H9 (cell line): ENCODE measurements at regions not wholly inside any gene's neighbourhood (a gene's known extent, or its start where the extent isn't known, plus 50 kb on each side); places are given as distances from the start of the nearest gene placed in this dataset.

Experiments
- DNase-seq: peaks from one replicate; pipeline ENCODE4 v3.0.0-alpha.2; 2017
- H2AFZ ChIP-seq: one replicate; pipeline ENCODE4 v1.6.1; 2013; ENCODE audit warnings: mild to moderate bottlenecking, low read length, control low read depth, moderate library complexity
- H2AK5ac ChIP-seq: 2 replicates; pipeline ENCODE4 v1.6.1; 2013; ENCODE audit warnings: low read length, control low read depth, mixed read lengths; ENCODE audit not compliant: insufficient read length
- H2BK120ac ChIP-seq: one replicate; pipeline ENCODE4 v1.6.1; 2013; ENCODE audit warnings: low read depth, mild to moderate bottlenecking, low read length, control low read depth, inconsistent platforms; ENCODE audit not compliant: poor library complexity, severe bottlenecking
- H2BK12ac ChIP-seq: 2 replicates; pipeline ENCODE4 v1.6.1; 2013; ENCODE audit warnings: low read length, control low read depth, mixed read lengths, low read depth; ENCODE audit not compliant: insufficient read length
- H2BK15ac ChIP-seq: 2 replicates; pipeline ENCODE4 v1.6.1; 2013; ENCODE audit warnings: low read depth, low read length, control low read depth
- H2BK20ac ChIP-seq: one replicate; pipeline ENCODE4 v1.6.1; 2013; ENCODE audit warnings: low read depth, mild to moderate bottlenecking, low read length, control low read depth, inconsistent platforms; ENCODE audit not compliant: poor library complexity, severe bottlenecking
- H2BK5ac ChIP-seq: 2 replicates; pipeline ENCODE4 v1.6.1; 2013; ENCODE audit warnings: low read length, control low read depth, mixed read lengths; ENCODE audit not compliant: insufficient read length
- H3K14ac ChIP-seq: 2 replicates; pipeline ENCODE4 v1.6.1; 2013; ENCODE audit warnings: low read length, control low read depth; ENCODE audit not compliant: insufficient read depth
- H3K18ac ChIP-seq: 2 replicates; pipeline ENCODE4 v1.6.1; 2013; ENCODE audit warnings: low read depth, mild to moderate bottlenecking, mixed read lengths, low read length, control low read depth; ENCODE audit not compliant: insufficient read length
- H3K23ac ChIP-seq: 2 replicates; pipeline ENCODE4 v1.6.1; 2013; ENCODE audit warnings: low read length, control low read depth, mixed read lengths, low read depth; ENCODE audit not compliant: insufficient read length
- H3K23me2 ChIP-seq: 2 replicates; pipeline ENCODE4 v1.6.1; 2013; ENCODE audit warnings: low read depth, mild to moderate bottlenecking, mixed read lengths, low read length, control low read depth; ENCODE audit not compliant: insufficient read length, poor library complexity, severe bottlenecking
- H3K27ac ChIP-seq: 2 replicates; pipeline ENCODE4 v1.5.1; 2013; ENCODE audit warnings: low read length, control low read depth, mixed read lengths, low read depth; ENCODE audit not compliant: insufficient read length
- H3K27me3 ChIP-seq: 2 replicates; pipeline ENCODE4 v1.6.1; 2013; ENCODE audit warnings: low read length, control low read depth, inconsistent platforms; ENCODE audit not compliant: insufficient read depth
- H3K4ac ChIP-seq: 2 replicates; pipeline ENCODE4 v1.6.1; 2013; ENCODE audit warnings: low read depth, mild to moderate bottlenecking, control low read depth, inconsistent platforms, low read length, moderate library complexity
- H3K4me1 ChIP-seq: 2 replicates; pipeline ENCODE4 v1.6.1; 2013; ENCODE audit warnings: low read length, control low read depth, inconsistent platforms; ENCODE audit not compliant: insufficient read depth
- H3K4me2 ChIP-seq: 2 replicates; pipeline ENCODE4 v1.6.1; 2013; ENCODE audit warnings: low read length, control low read depth, mixed read lengths; ENCODE audit not compliant: insufficient read length, insufficient read depth
- H3K56ac ChIP-seq: 2 replicates; pipeline ENCODE4 v1.6.1; 2013; ENCODE audit warnings: low read depth, mild to moderate bottlenecking, mixed read lengths, low read length, control low read depth; ENCODE audit not compliant: insufficient read length
- H3K79me1 ChIP-seq: 2 replicates; pipeline ENCODE4 v1.6.1; 2013; ENCODE audit warnings: low read depth, mild to moderate bottlenecking, moderate library complexity, low read length, control low read depth, inconsistent platforms; ENCODE audit not compliant: insufficient read depth, poor library complexity, severe bottlenecking
- H3K79me2 ChIP-seq: 2 replicates; pipeline ENCODE4 v1.6.1; 2013; ENCODE audit warnings: low read length, control low read depth, inconsistent platforms; ENCODE audit not compliant: insufficient read depth
- H3K9ac ChIP-seq: 2 replicates; pipeline ENCODE4 v1.6.1; 2013; ENCODE audit warnings: low read length, control low read depth, mixed read lengths; ENCODE audit not compliant: insufficient read length; ENCODE audit errors: extremely low read depth
- H3K9me3 ChIP-seq: one replicate; pipeline ENCODE4 v1.6.1; 2013; ENCODE audit warnings: low read depth, low read length, inconsistent platforms; ENCODE audit not compliant: control insufficient read depth
- H3T11ph ChIP-seq: one replicate; pipeline ENCODE4 v1.6.1; 2013; ENCODE audit warnings: mild to moderate bottlenecking, low read length, control low read depth, inconsistent platforms
- H4K20me1 ChIP-seq: one replicate; pipeline ENCODE4 v1.6.1; 2013; ENCODE audit not compliant: control insufficient read depth, insufficient read length, insufficient read depth
- H4K5ac ChIP-seq: 2 replicates; pipeline ENCODE4 v1.6.1; 2013; ENCODE audit warnings: low read depth, mild to moderate bottlenecking, mixed read lengths, low read length, control low read depth; ENCODE audit not compliant: insufficient read length
- H4K8ac ChIP-seq: replicated peaks from 2 replicates; pipeline ENCODE4 v1.6.1; 2013; ENCODE audit warnings: low read length, control low read depth, mixed read lengths, low read depth; ENCODE audit not compliant: insufficient read length
- H4K91ac ChIP-seq: 2 replicates; pipeline ENCODE4 v1.6.1; 2013; ENCODE audit warnings: low read depth, mild to moderate bottlenecking, moderate library complexity, mixed read lengths, low read length, control low read depth; ENCODE audit not compliant: insufficient read length
- H3K27ac Mint-ChIP-seq, 3 experiments: 2 replicates in 2 of 3; 3 replicates in 1 of 3; pipeline ENCODE4 v1.8.0; 2020 to 2021; ENCODE audit warnings: mixed read lengths in 3 of 3, mild to moderate bottlenecking in 1 of 3, moderate library complexity in 1 of 3
- H3K27me3 Mint-ChIP-seq: 2 replicates; pipeline ENCODE4 v1.8.0; 2021; ENCODE audit warnings: low read depth, mild to moderate bottlenecking, moderate library complexity, mixed read lengths
- H3K36me3 Mint-ChIP-seq, 3 experiments: 2 replicates in 2 of 3; 3 replicates in 1 of 3; pipeline ENCODE4 v1.8.0; 2020 to 2021; ENCODE audit warnings: low read depth in 3 of 3, mixed read lengths in 3 of 3; ENCODE audit not compliant: insufficient read depth in 1 of 3
- H3K4me1 Mint-ChIP-seq, 2 experiments: 2 replicates each; pipeline ENCODE4 v1.8.0; 2020; ENCODE audit warnings: mixed read lengths in 2 of 2
- H3K4me3 Mint-ChIP-seq, 2 experiments: 2 replicates in 1 of 2; 3 replicates in 1 of 2; pipeline ENCODE4 v1.8.0; 2020 to 2021; ENCODE audit warnings: mild to moderate bottlenecking in 2 of 2, mixed read lengths in 2 of 2, moderate library complexity in 1 of 2
- H3K9me3 Mint-ChIP-seq, 2 experiments: 2 replicates in 1 of 2; 3 replicates in 1 of 2; pipeline ENCODE4 v1.8.0; 2020; ENCODE audit warnings: mild to moderate bottlenecking in 2 of 2, mixed read lengths in 2 of 2, moderate library complexity in 1 of 2
- TF ChIP-seq, protein P1 (sequence below): fragments of 200-600 bp; sonication (generic); conservative IDR thresholded peaks from 3 replicates; pipeline ENCODE4 v1.8.0; 2021; ENCODE audit warnings: antibody characterized with exemption, mild to moderate bottlenecking

- no peak overlapping the region for H3K14ac ChIP-seq
- no peak overlapping the region for H3K23ac ChIP-seq
- H4K8ac ChIP-seq, result no peak overlapping the region
- H2AFZ ChIP-seq, result no peak overlapping the region
- H3K9me3 ChIP-seq, result no peaks in the 10 kb centered on the region
- H3K79me1 ChIP-seq, result no peaks in the 10 kb centered on the region
- H3K4me2 ChIP-seq, result no peak overlapping the region
- H3K27me3 ChIP-seq, result no peaks in the 10 kb centered on the region
- no peak overlapping the region for H3K4ac ChIP-seq
- Mint-ChIP-seq H3K9me3 (no peaks in the 10 kb centered on the region), H3K4me3 (no peak overlapping the region), H3K4me1 (no peaks in the 10 kb centered on the region), H3K36me3 (no peaks in the 10 kb centered on the region), H3K27ac (no peak overlapping the region), H3K27me3 (no peaks in the 10 kb centered on the region)
- no peak overlapping the region for H3K9ac ChIP-seq
- no peak overlapping the region for H2BK20ac ChIP-seq
- DNase-seq, result no peak
- no peak overlapping the region for H3T11ph ChIP-seq
- no peaks in the 10 kb centered on the region for H4K20me1 ChIP-seq
- no peak overlapping the region for H4K5ac ChIP-seq
- TF ChIP-seq, protein P1, sequence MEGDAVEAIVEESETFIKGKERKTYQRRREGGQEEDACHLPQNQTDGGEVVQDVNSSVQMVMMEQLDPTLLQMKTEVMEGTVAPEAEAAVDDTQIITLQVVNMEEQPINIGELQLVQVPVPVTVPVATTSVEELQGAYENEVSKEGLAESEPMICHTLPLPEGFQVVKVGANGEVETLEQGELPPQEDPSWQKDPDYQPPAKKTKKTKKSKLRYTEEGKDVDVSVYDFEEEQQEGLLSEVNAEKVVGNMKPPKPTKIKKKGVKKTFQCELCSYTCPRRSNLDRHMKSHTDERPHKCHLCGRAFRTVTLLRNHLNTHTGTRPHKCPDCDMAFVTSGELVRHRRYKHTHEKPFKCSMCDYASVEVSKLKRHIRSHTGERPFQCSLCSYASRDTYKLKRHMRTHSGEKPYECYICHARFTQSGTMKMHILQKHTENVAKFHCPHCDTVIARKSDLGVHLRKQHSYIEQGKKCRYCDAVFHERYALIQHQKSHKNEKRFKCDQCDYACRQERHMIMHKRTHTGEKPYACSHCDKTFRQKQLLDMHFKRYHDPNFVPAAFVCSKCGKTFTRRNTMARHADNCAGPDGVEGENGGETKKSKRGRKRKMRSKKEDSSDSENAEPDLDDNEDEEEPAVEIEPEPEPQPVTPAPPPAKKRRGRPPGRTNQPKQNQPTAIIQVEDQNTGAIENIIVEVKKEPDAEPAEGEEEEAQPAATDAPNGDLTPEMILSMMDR, result no peak
- H2BK5ac ChIP-seq, result no peak overlapping the region
- H3K79me2 ChIP-seq, result no peaks in the 10 kb centered on the region
- no peak overlapping the region for H3K18ac ChIP-seq
- no peak overlapping the region for H3K56ac ChIP-seq
- H2BK15ac ChIP-seq, result no peak overlapping the region
- H3K4me1 ChIP-seq, result no peaks in the 10 kb centered on the region
- H2BK12ac ChIP-seq, result no peak overlapping the region
- H3K23me2 ChIP-seq, result no peaks in the 10 kb centered on the region
- no peak overlapping the region for H2BK120ac ChIP-seq
- H2AK5ac ChIP-seq, result no peak overlapping the region
- H4K91ac ChIP-seq, result no peak overlapping the region
- H3K27ac ChIP-seq, result no peak overlapping the region
These were observed 116.8 kb downstream of the TFAP2B start for GRCh38 chr6:50935442-50935841.
